ENCODE measurements at regions not wholly inside any gene's neighbourhood (a gene's known extent, or its start where the extent isn't known, plus 50 kb on each side); places are given as distances from the start of the nearest gene placed in this dataset.

- CTCF ChIA-PET, result no interaction called here
- no peak for DNase-seq (ENCODE audit: low spot score)
Observed at GRCh38 chr4:120508036-120508435, 414.5 kb downstream of the PRDM5 start.

DNA sequence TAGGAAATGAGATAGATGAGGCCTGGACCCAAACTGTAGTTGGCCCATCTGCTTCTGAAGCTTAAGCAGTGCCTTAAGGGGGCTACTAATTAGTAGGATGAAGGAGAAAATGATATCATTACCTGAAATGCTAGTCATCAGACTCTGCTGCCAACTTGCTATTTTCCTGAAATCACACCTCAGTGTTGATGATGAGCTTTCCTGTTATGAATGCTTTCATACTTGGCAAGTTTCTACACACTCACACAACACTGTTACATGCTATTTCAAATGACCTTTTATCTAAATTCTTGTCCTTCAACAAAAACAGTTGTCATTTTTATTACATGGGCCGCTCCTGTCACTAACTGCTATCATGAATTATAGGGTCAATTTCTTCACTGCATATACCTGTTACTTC is 416.0 kb downstream of the PRDM5 start:
- H3K4me1 ChIP-seq (ENCODE audit: insufficient read depth, low read length, poor library complexity, severe bottlenecking), result no peaks in the 10 kb centered on the region
- TF ChIP-seq CTCF (conservative IDR thresholded peaks at IDR 0.05; ENCODE audit: low read depth, low read length), result no peak
- no peak for TF ChIP-seq EZH2 (IDR thresholded peaks at IDR 0.05; ENCODE audit: borderline replicate concordance, low read depth, low read length, poor library complexity, severe bottlenecking)
- intact Hi-C loops (cut with micrococcal nuclease; ENCODE audit: unreplicated experiment), result no loop called here
- BruUV-seq (replicated peaks), result no TSS peak
- ChIA-PET POLR2A (ENCODE audit: low non-redundant PET) (no interaction called here), CTCF (no interaction called here)
- H3K36me3 ChIP-seq (ENCODE audit: insufficient read depth, low read length, poor library complexity, severe bottlenecking), result no peaks in the 10 kb centered on the region
- H3K27me3 ChIP-seq (replicated peaks; ENCODE audit: insufficient read depth, low read depth, low read length, poor library complexity), result no peaks in the 10 kb centered on the region
- no peak overlapping the region for H3K27ac ChIP-seq (ENCODE audit: low read depth, low read length, poor library complexity, severe bottlenecking)
- no peaks in the 10 kb centered on the region for H3K9me3 ChIP-seq (ENCODE audit: low read depth, low read length, poor library complexity, severe bottlenecking)
- no peak for DNase-seq (ENCODE audit: low spot score)
- no peak overlapping the region for H3K4me3 ChIP-seq (ENCODE audit: low read depth, low read length, poor library complexity, severe bottlenecking)

More at GRCh38 chr4:120508036-120508435, 414.5 kb downstream of the PRDM5 start:
- POLR2A ChIA-PET (ENCODE audit: low non-redundant PET), result no interaction called here
- H3K27me3 ChIP-seq (replicated peaks; ENCODE audit: insufficient read depth, low read depth, low read length, poor library complexity), result no peaks in the 10 kb centered on the region
- H3K9me3 ChIP-seq (ENCODE audit: low read depth, low read length, poor library complexity, severe bottlenecking), result no peaks in the 10 kb centered on the region
- BruUV-seq (replicated peaks), result no TSS peak
- no peaks in the 10 kb centered on the region for H3K4me1 ChIP-seq (ENCODE audit: insufficient read depth, low read length, poor library complexity, severe bottlenecking)
- H3K36me3 ChIP-seq (ENCODE audit: insufficient read depth, low read length, poor library complexity, severe bottlenecking), result no peaks in the 10 kb centered on the region
- no peak for TF ChIP-seq EZH2 (IDR thresholded peaks at IDR 0.05; ENCODE audit: borderline replicate concordance, low read depth, low read length, poor library complexity, severe bottlenecking)
- no peak for TF ChIP-seq CTCF (conservative IDR thresholded peaks at IDR 0.05; ENCODE audit: low read depth, low read length)
- intact Hi-C loops (cut with micrococcal nuclease; ENCODE audit: unreplicated experiment), result no loop called here
- no peak overlapping the region for H3K27ac ChIP-seq (ENCODE audit: low read depth, low read length, poor library complexity, severe bottlenecking)
- H3K4me3 ChIP-seq (ENCODE audit: low read depth, low read length, poor library complexity, severe bottlenecking), result no peak overlapping the region

- Histone ChIP-seq H3K4me1 (ENCODE audit: insufficient read depth, low read length, poor library complexity, severe bottlenecking) (no peaks in the 10 kb centered on the region), H3K36me3 (ENCODE audit: insufficient read depth, low read length, poor library complexity, severe bottlenecking) (no peaks in the 10 kb centered on the region), H3K4me3 (ENCODE audit: low read depth, low read length, poor library complexity, severe bottlenecking) (no peak overlapping the region), H3K27me3 (replicated peaks; ENCODE audit: insufficient read depth, low read depth, low read length, poor library complexity) (no peaks in the 10 kb centered on the region), H3K27ac (ENCODE audit: low read depth, low read length, poor library complexity, severe bottlenecking) (no peak overlapping the region), H3K9me3 (ENCODE audit: low read depth, low read length, poor library complexity, severe bottlenecking) (no peaks in the 10 kb centered on the region)
- intact Hi-C loops (cut with micrococcal nuclease; ENCODE audit: unreplicated experiment), result no loop called here
- ChIA-PET CTCF (no interaction called here), POLR2A (ENCODE audit: low non-redundant PET) (no interaction called here)
- no peak for DNase-seq (ENCODE audit: low spot score)
- TF ChIP-seq CTCF (conservative IDR thresholded peaks at IDR 0.05; ENCODE audit: low read depth, low read length) (no peak), EZH2 (IDR thresholded peaks at IDR 0.05; ENCODE audit: borderline replicate concordance, low read depth, low read length, poor library complexity, severe bottlenecking) (no peak)
- BruUV-seq (replicated peaks), result no TSS peak
Observed at GRCh38 chr4:120498678-120499077, 423.8 kb downstream of the PRDM5 start.
